H7 (cell line): ENCODE measurements at regions not wholly inside any gene's neighbourhood (a gene's known extent, or its start where the extent isn't known, plus 50 kb on each side); places are given as distances from the start of the nearest gene placed in this dataset.

Source experiments
- DNase-seq: peaks from one replicate; pipeline ENCODE4 v3.0.0; 2012
- H3K27me3 ChIP-seq: 2 replicates; pipeline ENCODE4 v1.6.0; 2011; ENCODE audit warnings: mild to moderate bottlenecking, low read length; ENCODE audit not compliant: control insufficient read depth, insufficient read depth
- H3K36me3 ChIP-seq: replicated peaks from 2 replicates; pipeline ENCODE4 v1.5.1; 2011; ENCODE audit warnings: low read length; ENCODE audit not compliant: control insufficient read depth, insufficient read depth
- H3K4me3 ChIP-seq: 2 replicates; pipeline ENCODE4 v1.5.1; 2011; ENCODE audit warnings: low read depth, mild to moderate bottlenecking, control low read depth, low read length, moderate library complexity; ENCODE audit not compliant: insufficient read depth

DNA sequence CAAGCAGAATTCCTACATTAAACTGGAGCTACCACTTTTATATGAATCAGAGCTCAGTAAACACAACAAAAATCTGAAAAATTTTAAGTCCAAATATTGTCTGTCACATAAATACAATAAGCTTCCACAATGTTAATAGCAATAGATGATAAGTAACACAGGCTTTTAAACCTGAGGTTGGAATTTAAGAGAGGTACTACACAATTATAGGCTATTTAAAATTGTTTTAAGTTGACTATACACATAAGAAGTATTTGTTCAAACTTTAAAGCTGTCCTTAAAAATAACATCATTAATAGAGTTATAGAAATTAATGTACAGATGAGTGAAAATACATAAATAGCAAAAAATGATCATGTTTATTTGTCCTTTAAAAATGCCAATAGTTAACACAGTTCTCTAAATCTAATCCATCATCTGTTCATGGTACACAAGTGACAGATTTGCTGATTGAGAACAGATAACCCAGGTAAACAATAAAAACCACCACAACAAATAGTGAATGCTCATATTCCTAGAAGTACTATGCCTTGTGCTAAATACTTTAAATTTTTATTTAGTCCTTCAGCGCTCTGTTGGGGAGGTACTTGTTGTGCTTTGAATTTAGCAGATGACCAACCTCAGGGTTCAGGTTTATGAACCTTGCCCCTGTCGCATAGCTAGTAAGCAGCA, 382.3 kb upstream of the ID4 start:
- Histone ChIP-seq H3K27me3 (no peaks in the 10 kb centered on the region), H3K4me3 (no peak overlapping the region), H3K36me3 (no peaks in the 10 kb centered on the region)
- DNase-seq, result no peak

DNA sequence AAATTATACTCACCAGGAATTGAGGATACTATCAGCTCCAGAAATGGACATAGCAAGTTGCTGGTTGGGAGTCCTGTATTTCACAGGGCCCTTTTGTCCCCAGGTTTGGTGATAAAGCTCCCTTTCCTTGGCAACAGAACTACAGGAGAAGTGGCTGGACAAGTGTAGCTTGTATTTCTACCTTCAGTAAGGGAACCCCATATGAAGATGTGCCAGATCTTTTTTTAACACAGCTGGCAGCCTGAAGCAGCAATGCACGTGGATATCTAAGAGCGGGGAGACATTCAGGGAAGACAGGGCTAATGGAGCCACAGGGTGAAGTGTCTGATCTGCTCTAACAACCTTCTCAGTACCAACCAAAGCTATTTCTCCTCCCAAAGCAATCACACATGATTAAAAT, 373.9 kb upstream of the ID4 start:
- no peak for DNase-seq

DNA sequence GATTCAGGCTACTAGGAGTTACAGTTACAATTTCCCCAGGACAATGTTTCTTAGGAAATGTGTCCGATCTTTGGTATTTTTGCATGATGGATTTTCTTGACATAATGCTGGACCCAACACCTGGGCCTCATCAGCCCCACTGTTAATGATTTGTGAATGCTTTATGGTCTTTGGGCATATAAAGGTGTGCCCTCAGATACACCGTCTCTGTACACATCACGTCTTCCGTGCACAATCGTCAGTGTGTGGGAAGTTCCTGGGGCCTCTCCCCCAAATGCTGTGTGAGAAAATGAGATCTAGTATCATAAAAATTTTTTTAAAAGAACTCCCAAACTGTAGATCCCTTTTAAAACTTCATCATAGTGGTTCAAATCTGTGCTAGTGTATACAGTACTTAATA, 373.2 kb upstream of the ID4 start:
- no peaks in the 10 kb centered on the region for H3K27me3 ChIP-seq
- H3K4me3 ChIP-seq, result no peak overlapping the region
- H3K36me3 ChIP-seq, result no peaks in the 10 kb centered on the region
- no peak for DNase-seq

More for the DNA sequence above, 373.9 kb upstream of the ID4 start:
- no peaks in the 10 kb centered on the region for H3K27me3 ChIP-seq
- H3K36me3 ChIP-seq, result no peaks in the 10 kb centered on the region
- no peak overlapping the region for H3K4me3 ChIP-seq

DNA sequence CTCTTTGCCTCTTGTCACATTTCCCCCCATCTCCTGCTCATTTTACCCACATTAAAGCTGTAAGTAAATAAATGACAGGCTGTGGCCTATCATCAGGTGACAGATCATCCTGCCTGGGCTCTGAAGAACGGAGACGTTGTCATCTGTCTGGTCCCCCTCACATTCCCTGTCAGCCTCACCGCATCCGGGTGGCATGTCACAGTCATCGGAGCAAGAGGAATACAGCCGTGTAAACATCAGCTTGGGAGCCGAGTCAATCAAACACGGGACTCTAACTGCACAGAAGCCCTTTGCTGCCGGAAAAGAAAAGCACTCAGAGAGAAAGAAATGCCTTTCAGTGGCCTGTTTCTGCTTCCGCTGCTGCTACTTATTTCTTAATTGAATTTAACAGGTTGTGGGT, 371.9 kb upstream of the ID4 start:
- Histone ChIP-seq H3K36me3 (no peaks in the 10 kb centered on the region), H3K4me3 (no peak overlapping the region), H3K27me3 (no peaks in the 10 kb centered on the region)
- no peak for DNase-seq

DNA sequence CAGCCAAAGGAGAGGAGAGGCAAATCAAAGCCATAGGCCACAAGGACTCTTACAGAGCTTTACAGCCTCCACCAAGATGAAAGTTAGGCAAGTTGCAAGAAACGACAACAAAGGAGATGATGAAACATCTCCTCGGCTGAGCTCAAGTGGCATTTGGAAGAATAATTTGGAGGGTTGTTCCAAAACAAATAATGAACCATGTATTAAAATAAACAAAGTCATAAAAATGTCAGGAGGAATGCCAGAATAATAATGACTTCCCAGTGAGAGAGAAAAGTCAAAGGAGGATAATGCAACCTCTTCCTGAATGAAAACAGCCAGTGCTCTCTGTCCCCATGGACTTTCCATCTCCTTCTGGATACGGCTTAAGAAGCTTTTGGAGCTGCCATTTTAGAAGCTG, 371.4 kb upstream of the ID4 start:
- no peaks in the 10 kb centered on the region for H3K36me3 ChIP-seq
- no peaks in the 10 kb centered on the region for H3K27me3 ChIP-seq
- H3K4me3 ChIP-seq, result no peak overlapping the region
- DNase-seq, result no peak

DNA sequence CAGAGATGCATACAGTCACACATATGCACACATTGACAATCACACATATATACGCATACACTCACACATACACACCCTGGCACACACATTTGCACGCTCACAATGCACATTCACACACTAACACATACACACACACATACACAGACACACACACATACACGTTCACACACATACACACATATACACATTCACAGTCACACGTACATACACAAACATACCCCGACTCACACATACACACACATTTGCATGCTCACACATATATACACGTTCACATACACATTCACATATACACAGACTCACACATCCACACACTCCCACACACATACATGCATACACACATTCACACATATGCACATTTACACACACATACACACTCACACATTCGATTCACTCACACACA, 366.8 kb upstream of the ID4 start:
- Histone ChIP-seq H3K4me3 (no peak overlapping the region), H3K36me3 (no peaks in the 10 kb centered on the region), H3K27me3 (no peaks in the 10 kb centered on the region)
- DNase-seq, result no peak

DNA sequence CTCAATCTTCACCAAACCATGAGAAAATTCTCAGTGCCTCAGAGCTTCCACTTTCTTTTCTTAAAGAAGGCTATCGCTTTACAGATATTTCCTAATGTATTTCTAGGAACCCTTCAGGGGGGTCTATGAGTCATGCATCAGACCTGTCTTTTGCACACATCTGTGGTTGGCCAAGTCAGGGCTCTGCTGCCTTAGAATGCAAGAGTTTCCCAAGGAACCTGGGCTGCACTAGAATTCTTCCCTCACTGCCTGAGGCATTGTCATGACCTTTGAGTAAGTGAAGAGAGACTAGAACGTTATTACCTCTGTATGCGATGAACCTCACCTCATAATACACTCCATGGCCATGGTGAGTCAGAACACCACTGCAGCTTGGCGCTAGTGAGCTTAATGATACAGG, 365.0 kb upstream of the ID4 start:
- no peak for DNase-seq
- no peaks in the 10 kb centered on the region for H3K27me3 ChIP-seq
- no peaks in the 10 kb centered on the region for H3K36me3 ChIP-seq
- H3K4me3 ChIP-seq, result no peak overlapping the region

DNA sequence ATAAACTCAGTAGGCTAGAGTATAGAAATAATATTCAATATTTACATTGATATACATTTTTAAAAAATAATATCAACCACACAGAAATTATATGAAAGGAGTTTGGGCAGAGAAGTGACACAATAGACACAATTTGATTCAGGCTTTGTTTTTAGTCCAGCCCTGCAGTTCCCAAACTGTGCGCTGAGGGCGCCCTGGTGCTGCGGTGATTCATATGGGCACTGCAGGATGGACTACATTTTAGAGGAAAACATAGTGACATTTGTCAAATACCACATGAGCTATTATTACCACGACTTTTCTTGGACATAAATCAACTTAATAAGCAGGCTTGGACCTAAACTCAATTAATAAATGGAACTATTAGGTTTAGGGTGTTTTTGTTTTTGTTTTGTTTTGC, 364.3 kb upstream of the ID4 start:
- H3K36me3 ChIP-seq, result no peaks in the 10 kb centered on the region
- no peaks in the 10 kb centered on the region for H3K27me3 ChIP-seq
- H3K4me3 ChIP-seq, result no peak overlapping the region
- peak; percentile 27 for DNase-seq

DNA sequence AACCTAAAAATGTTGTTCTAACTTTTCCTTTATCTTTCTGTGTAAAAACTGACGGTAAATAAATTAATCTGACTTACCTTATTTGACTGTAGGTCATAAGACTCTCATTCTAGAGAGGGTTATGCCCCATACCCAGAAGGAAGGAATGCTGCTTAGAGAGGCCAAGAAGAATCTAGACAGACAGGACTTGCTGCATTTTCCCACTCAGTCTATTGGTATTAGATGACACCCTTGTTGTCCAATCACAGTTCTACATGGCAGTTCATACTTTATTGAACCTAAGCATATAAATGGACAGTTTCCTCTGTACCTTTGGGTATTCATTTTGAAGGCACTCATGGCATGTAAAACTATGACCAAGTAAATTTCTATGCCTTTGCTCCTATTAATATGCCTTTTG, 359.6 kb upstream of the ID4 start:
- no peaks in the 10 kb centered on the region for H3K36me3 ChIP-seq
- no peak overlapping the region for H3K4me3 ChIP-seq
- no peak for DNase-seq
- H3K27me3 ChIP-seq, result no peaks in the 10 kb centered on the region

DNA sequence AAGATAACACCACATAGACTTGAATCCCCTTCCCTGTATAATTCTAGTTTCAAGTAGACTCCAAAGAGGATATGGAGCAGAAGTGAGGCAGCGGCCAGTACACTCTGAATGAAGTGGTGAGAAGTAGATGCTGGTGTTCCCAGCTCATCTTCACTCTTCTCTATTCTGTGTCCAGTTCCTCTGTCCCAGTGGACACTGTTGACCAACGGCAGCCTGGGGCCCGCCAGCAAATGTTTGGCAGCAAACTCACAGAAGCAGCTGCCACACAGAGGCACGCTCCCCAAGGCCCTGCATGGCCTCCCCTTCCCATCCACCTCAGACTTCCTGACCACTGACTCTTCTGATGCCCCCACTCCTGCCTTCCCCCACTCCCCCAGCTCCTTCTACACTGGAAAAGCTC, 358.9 kb upstream of the ID4 start:
- Histone ChIP-seq H3K4me3 (no peak overlapping the region), H3K36me3 (no peaks in the 10 kb centered on the region), H3K27me3 (no peaks in the 10 kb centered on the region)
- DNase-seq, result no peak

DNA sequence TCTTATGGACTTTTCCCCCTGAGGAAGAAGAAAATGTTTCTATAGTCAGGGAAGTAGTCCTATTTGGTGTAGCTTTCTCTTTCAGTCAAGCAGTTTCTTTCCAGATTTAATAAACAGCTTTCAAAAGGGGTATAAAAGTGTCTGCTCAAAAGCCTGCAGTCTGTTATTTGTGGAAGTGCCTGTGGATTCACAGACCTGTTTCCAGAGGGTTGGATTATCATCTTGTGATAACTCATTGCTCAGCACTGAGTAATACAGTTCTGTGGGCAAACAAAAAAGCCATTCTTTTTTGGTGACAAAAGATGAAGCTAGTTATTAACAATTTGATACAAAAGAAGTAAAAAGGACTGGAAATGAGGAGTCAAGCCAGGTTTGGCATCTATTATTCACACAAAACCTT, 358.2 kb upstream of the ID4 start:
- no peak for DNase-seq
- H3K4me3 ChIP-seq, result no peak overlapping the region
- H3K27me3 ChIP-seq, result no peaks in the 10 kb centered on the region
- H3K36me3 ChIP-seq, result no peaks in the 10 kb centered on the region

DNA sequence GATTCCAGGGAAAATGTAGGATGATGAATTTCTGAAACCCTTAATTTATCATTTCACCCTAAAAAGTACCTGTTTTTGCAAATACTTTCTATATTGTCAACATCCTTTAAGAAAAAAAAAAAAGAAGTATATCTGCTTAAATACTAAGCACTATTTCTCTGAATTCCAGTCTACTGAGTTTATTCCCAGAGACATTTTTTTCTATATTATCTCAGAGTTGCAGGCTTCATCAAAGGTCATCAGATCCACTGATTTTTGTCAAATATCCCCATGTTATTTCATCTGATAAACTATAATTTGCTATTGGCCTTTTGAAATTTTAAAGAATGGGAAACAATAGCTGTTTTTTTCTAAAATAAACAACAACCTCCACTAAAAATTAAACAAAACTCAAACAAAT, 357.6 kb upstream of the ID4 start:
- no peaks in the 10 kb centered on the region for H3K36me3 ChIP-seq
- no peak overlapping the region for H3K4me3 ChIP-seq

DNA sequence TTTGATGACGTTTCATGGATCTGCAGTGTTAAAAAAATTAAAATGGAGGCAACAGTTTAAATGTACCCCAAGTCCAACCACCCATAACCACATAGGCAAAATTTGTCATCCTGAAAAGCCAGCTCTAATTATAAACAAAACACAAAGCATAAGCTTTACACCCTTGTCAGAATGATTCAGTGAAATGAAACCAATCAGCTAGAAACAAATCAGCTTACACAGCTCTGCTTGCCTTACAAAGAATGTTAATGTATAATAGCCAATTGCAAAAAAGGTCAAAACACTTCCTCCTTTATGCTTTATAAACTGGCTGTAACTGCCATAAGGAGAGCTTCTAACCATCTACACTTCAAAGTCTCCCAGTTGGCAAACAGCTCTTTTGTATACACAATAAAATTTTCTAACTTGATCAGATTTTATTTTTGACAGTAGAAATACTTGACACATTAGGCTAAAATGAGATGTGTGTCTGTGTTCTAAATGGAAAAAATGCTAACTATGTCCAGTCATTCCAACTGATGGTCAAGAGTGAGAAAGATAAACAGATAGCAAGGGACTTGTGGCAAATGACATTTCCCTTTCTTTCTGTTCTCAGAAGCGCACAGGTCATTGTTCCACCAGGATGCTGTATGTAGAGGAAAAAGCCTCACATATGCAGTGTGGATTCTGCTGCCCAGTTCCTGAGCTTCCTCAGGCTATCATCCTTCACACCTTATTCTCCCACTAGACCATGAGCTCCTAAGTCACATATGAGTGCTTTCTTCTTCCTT, 344.3 kb upstream of the ID4 start:
- DNase-seq, result no peak
- no peak overlapping the region for H3K4me3 ChIP-seq
- no peaks in the 10 kb centered on the region for H3K36me3 ChIP-seq
- no peaks in the 10 kb centered on the region for H3K27me3 ChIP-seq

More for the DNA sequence above, 357.6 kb upstream of the ID4 start:
- no peaks in the 10 kb centered on the region for H3K27me3 ChIP-seq
- no peak for DNase-seq

DNA sequence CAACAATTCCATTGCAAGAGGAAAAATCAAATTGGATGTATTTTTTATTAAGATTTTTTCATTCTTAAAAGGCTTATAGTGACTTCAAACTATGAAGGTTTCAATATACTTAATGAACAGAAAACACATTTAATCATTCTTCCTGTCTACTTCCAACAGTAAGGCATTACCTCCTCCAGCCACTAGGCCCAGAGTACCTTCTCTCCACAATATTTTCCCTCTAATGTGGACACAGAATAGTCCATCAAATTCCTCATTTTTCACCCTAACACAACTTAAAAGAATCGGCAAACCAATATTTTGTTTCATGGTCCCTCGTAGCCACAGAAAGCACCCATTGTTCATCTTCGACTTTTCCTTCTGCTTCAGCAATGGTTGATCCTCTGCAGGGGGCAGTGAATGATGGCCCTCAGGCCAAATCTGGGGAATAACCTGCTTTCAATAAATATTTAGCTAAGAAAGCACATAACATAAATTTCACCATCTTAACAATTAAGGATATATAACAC, 335.4 kb upstream of the ID4 start:
- Histone ChIP-seq H3K4me3 (no peak overlapping the region), H3K36me3 (no peaks in the 10 kb centered on the region), H3K27me3 (no peaks in the 10 kb centered on the region)
- no peak for DNase-seq

DNA sequence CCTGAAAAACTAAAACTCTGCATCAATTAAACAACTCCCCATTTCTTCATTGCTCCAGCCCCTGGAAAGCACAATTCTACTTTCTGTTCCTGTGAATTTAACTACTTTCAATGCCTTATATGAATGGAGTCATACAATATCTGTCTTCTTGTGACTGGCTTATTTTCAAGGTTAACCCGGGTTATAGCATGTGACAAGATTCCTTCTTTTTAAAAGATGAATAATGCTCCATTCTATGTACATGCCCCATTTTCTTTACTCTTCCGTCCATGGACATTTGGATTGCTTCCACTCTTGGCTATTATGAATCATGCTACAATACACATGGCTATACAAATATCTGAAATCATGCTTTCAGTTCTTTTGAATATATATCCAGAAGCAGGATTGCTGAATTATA, 334.9 kb upstream of the ID4 start:
- Histone ChIP-seq H3K36me3 (no peaks in the 10 kb centered on the region), H3K4me3 (no peak overlapping the region), H3K27me3 (no peaks in the 10 kb centered on the region)
- DNase-seq, result no peak
